ENCODE measurements at regions not wholly inside any gene's neighbourhood (a gene's known extent, or its start where the extent isn't known, plus 50 kb on each side); places are given as distances from the start of the nearest gene placed in this dataset.

- Histone ChIP-seq H4K91ac (ENCODE audit: low read depth, low read length) (no peak overlapping the region), H3K79me2 (ENCODE audit: control insufficient read depth, insufficient read depth, low read length, poor library complexity) (no peaks in the 10 kb centered on the region), H3K9me3 (ENCODE audit: insufficient read depth, low read depth, low read length) (no peaks in the 10 kb centered on the region), H2AFZ (ENCODE audit: insufficient read depth, low read length, poor library complexity) (no peak overlapping the region), H2BK120ac (ENCODE audit: insufficient read depth, low read length, poor library complexity) (no peak overlapping the region), H3K23ac (ENCODE audit: low read length) (no peak overlapping the region), H2BK12ac (ENCODE audit: low read length) (no peak overlapping the region), H3K4me3 (ENCODE audit: low read depth, low read length) (no peak overlapping the region), H2BK5ac (ENCODE audit: low read depth, low read length, poor library complexity) (no peak overlapping the region), H3K9ac (ENCODE audit: low read length) (no peak overlapping the region), H3K27me3 (ENCODE audit: insufficient read depth, low read length) (no peaks in the 10 kb centered on the region), H3K18ac (ENCODE audit: low read length) (no peak overlapping the region), H3K36me3 (ENCODE audit: control insufficient read depth in 1 of 2, insufficient read depth in 2 of 2, low read length in 2 of 2) (peaks cover 0 to 2% of the 10 kb centered on the region in 2 experiments), H3K27ac (ENCODE audit: low read depth, low read length) (no peak overlapping the region), H3K79me1 (ENCODE audit: low read length) (peaks cover 3% of the 10 kb centered on the region), H4K8ac (ENCODE audit: low read depth, low read length) (no peak overlapping the region), H2AK5ac (ENCODE audit: low read length) (no peak overlapping the region), H3K4ac (ENCODE audit: low read depth, low read length) (no peak overlapping the region), H3K4me2 (ENCODE audit: low read length) (no peak overlapping the region), H4K12ac (ENCODE audit: low read depth, low read length) (no peak overlapping the region), H3K4me1 (ENCODE audit: control insufficient read depth in 1 of 2, insufficient read depth in 2 of 2, low read length in 2 of 2) (peaks cover 0 to 5% of the 10 kb centered on the region in 2 experiments), H3K14ac (ENCODE audit: low read length) (no peak overlapping the region)
- DNase-seq = peak in 1 of 2 donors; percentile 52
- WGBS (ENCODE audit: extremely low coverage, insufficient coverage, insufficient read length) = no CpG with 5 or more reads among the region's 4 CpGs
Measured at GRCh38 chr6:138716971-138717665, 56.5 kb upstream of the CCDC28A start.

- Histone ChIP-seq H3K18ac (ENCODE audit: low read length) (no peak overlapping the region), H4K8ac (ENCODE audit: low read depth, low read length) (peak overlapping the region; percentile 54), H3K79me1 (ENCODE audit: low read length) (peaks cover 8% of the 10 kb centered on the region), H3K9me3 (ENCODE audit: insufficient read depth, low read depth, low read length) (no peaks in the 10 kb centered on the region), H4K91ac (ENCODE audit: low read depth, low read length) (peak overlapping the region; percentile 65), H3K36me3 (ENCODE audit: control insufficient read depth in 1 of 2, insufficient read depth in 2 of 2, low read length in 2 of 2) (peaks cover 0 to 2% of the 10 kb centered on the region in 2 experiments), H3K23ac (ENCODE audit: low read length) (no peak overlapping the region), H2AK5ac (ENCODE audit: low read length) (peak overlapping the region; percentile 32), H3K4ac (ENCODE audit: low read depth, low read length) (no peak overlapping the region), H2BK120ac (ENCODE audit: insufficient read depth, low read length, poor library complexity) (peak overlapping the region; percentile 55), H3K4me3 (ENCODE audit: low read depth, low read length) (no peak overlapping the region), H2AFZ (ENCODE audit: insufficient read depth, low read length, poor library complexity) (no peak overlapping the region), H3K4me1 (ENCODE audit: control insufficient read depth in 1 of 2, insufficient read depth in 2 of 2, low read length in 2 of 2) (peaks cover 8 to 9% of the 10 kb centered on the region in 2 experiments), H3K27ac (ENCODE audit: low read depth, low read length) (no peak overlapping the region), H3K79me2 (ENCODE audit: control insufficient read depth, insufficient read depth, low read length, poor library complexity) (no peaks in the 10 kb centered on the region), H2BK5ac (ENCODE audit: low read depth, low read length, poor library complexity) (no peak overlapping the region), H4K12ac (ENCODE audit: low read depth, low read length) (no peak overlapping the region), H3K9ac (ENCODE audit: low read length) (no peak overlapping the region), H3K4me2 (ENCODE audit: low read length) (no peak overlapping the region), H3K14ac (ENCODE audit: low read length) (no peak overlapping the region), H2BK12ac (ENCODE audit: low read length) (peak overlapping the region; percentile 77), H3K27me3 (ENCODE audit: insufficient read depth, low read length) (no peaks in the 10 kb centered on the region)
- no peak for DNase-seq
- no CpG with 5 or more reads among the region's 3 CpGs for WGBS (ENCODE audit: extremely low coverage, insufficient coverage, insufficient read length)
Measured at GRCh38 chr6:138719011-138719635, 54.4 kb upstream of the CCDC28A start.

- no peak for DNase-seq
- no CpG with 5 or more reads among the region's 1 CpG for WGBS (ENCODE audit: extremely low coverage, insufficient coverage, insufficient read length)
- Histone ChIP-seq H3K9ac (ENCODE audit: low read length) (no peak overlapping the region), H2AFZ (ENCODE audit: insufficient read depth, low read length, poor library complexity) (no peak overlapping the region), H3K4me2 (ENCODE audit: low read length) (no peak overlapping the region), H4K91ac (ENCODE audit: low read depth, low read length) (peak overlapping the region; percentile 65), H4K12ac (ENCODE audit: low read depth, low read length) (no peak overlapping the region), H3K36me3 (ENCODE audit: control insufficient read depth in 1 of 2, insufficient read depth in 2 of 2, low read length in 2 of 2) (peaks cover 0 to 2% of the 10 kb centered on the region in 2 experiments), H3K4me1 (ENCODE audit: control insufficient read depth in 1 of 2, insufficient read depth in 2 of 2, low read length in 2 of 2) (peaks cover 8 to 9% of the 10 kb centered on the region in 2 experiments), H3K4me3 (ENCODE audit: low read depth, low read length) (no peak overlapping the region), H2BK120ac (ENCODE audit: insufficient read depth, low read length, poor library complexity) (peak overlapping the region; percentile 55), H4K8ac (ENCODE audit: low read depth, low read length) (peak overlapping the region; percentile 54), H3K79me1 (ENCODE audit: low read length) (peaks cover 8% of the 10 kb centered on the region), H3K23ac (ENCODE audit: low read length) (no peak overlapping the region), H3K9me3 (ENCODE audit: insufficient read depth, low read depth, low read length) (no peaks in the 10 kb centered on the region), H3K4ac (ENCODE audit: low read depth, low read length) (no peak overlapping the region), H2AK5ac (ENCODE audit: low read length) (peak overlapping the region; percentile 32), H3K27ac (ENCODE audit: low read depth, low read length) (no peak overlapping the region), H3K27me3 (ENCODE audit: insufficient read depth, low read length) (no peaks in the 10 kb centered on the region), H3K79me2 (ENCODE audit: control insufficient read depth, insufficient read depth, low read length, poor library complexity) (no peaks in the 10 kb centered on the region), H2BK5ac (ENCODE audit: low read depth, low read length, poor library complexity) (no peak overlapping the region), H3K14ac (ENCODE audit: low read length) (no peak overlapping the region), H3K18ac (ENCODE audit: low read length) (no peak overlapping the region), H2BK12ac (ENCODE audit: low read length) (peak overlapping the region; percentile 77)
Measured at GRCh38 chr6:138719744-138720143, 53.8 kb upstream of the CCDC28A start.

- peaks cover 12 to 15% of the 10 kb centered on the region in 2 experiments for H3K4me1 ChIP-seq (ENCODE audit: control insufficient read depth in 1 of 2, insufficient read depth in 2 of 2, low read length in 2 of 2)
- H2AK5ac ChIP-seq (ENCODE audit: low read length) = no peak overlapping the region
- no peak overlapping the region for H4K12ac ChIP-seq (ENCODE audit: low read depth, low read length)
- no peaks in the 10 kb centered on the region for H3K27me3 ChIP-seq (ENCODE audit: insufficient read depth, low read length)
- H2AFZ ChIP-seq (ENCODE audit: insufficient read depth, low read length, poor library complexity) = no peak overlapping the region
- peaks cover 13% of the 10 kb centered on the region for H3K79me1 ChIP-seq (ENCODE audit: low read length)
- DNase-seq = peak in 1 of 2 donors; percentile 1
- WGBS (ENCODE audit: extremely low coverage, insufficient coverage, insufficient read length) = no CpG with 5 or more reads among the region's 4 CpGs
- H2BK5ac ChIP-seq (ENCODE audit: low read depth, low read length, poor library complexity) = peak overlapping the region; percentile 68
- H3K4me2 ChIP-seq (ENCODE audit: low read length) = peak overlapping the region; percentile 37
- no peaks in the 10 kb centered on the region for H3K9me3 ChIP-seq (ENCODE audit: insufficient read depth, low read depth, low read length)
- peak overlapping the region; percentile 88 for H3K27ac ChIP-seq (ENCODE audit: low read depth, low read length)
- no peak overlapping the region for H3K14ac ChIP-seq (ENCODE audit: low read length)
- H3K23ac ChIP-seq (ENCODE audit: low read length) = no peak overlapping the region
- H4K91ac ChIP-seq (ENCODE audit: low read depth, low read length) = peak overlapping the region; percentile 60
- no peaks in the 10 kb centered on the region for H3K79me2 ChIP-seq (ENCODE audit: control insufficient read depth, insufficient read depth, low read length, poor library complexity)
- no peak overlapping the region for H3K9ac ChIP-seq (ENCODE audit: low read length)
- no peak overlapping the region for H3K18ac ChIP-seq (ENCODE audit: low read length)
- H3K4ac ChIP-seq (ENCODE audit: low read depth, low read length) = no peak overlapping the region
- peaks cover 0 to 2% of the 10 kb centered on the region in 2 experiments for H3K36me3 ChIP-seq (ENCODE audit: control insufficient read depth in 1 of 2, insufficient read depth in 2 of 2, low read length in 2 of 2)
- H3K4me3 ChIP-seq (ENCODE audit: low read depth, low read length) = no peak overlapping the region
- no peak overlapping the region for H4K8ac ChIP-seq (ENCODE audit: low read depth, low read length)
- no peak overlapping the region for H2BK120ac ChIP-seq (ENCODE audit: insufficient read depth, low read length, poor library complexity)
- H2BK12ac ChIP-seq (ENCODE audit: low read length) = peak overlapping the region; percentile 56
Measured at GRCh38 chr6:138722425-138723371, 50.9 kb upstream of the CCDC28A start.
